ENCODE measurements at regions not wholly inside any gene's neighbourhood (a gene's known extent, or its start where the extent isn't known, plus 50 kb on each side); places are given as distances from the start of the nearest gene placed in this dataset.

DNA sequence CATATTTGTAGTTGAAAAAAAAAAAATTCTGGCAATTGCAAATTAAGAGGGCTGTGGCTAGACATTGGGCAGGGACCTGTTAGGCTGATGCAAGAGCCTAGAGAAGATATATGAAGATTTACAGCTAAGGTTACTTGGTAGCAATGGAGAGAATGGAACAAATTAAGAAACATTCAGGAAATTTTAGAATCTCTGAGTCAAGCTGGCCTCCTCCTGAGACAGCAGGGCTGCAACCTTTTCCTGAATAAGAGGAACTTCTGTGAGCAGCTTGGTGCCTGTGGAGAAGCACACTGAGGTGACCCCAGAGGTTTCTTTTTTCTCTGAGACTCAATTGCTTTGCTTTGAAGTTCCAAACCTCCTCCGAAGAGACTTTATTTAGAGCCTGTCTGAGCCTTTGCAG is 118.6 kb upstream of the LRATD1 start:
- CTCF ChIA-PET, result no interaction called here
- TF ChIP-seq LEF1 (IDR thresholded peaks at IDR 0.05; ENCODE audit: borderline replicate concordance) (no peak), ARNT (IDR thresholded peaks at IDR 0.05) (no peak), BHLHE40 (IDR thresholded peaks at IDR 0.05; ENCODE audit: borderline replicate concordance) (no peak), HDGF (IDR thresholded peaks at IDR 0.05; ENCODE audit: borderline replicate concordance) (no peak), ELF4 (IDR thresholded peaks at IDR 0.05) (no peak), TARDBP (IDR thresholded peaks at IDR 0.05) (no peak), FOXM1 (IDR thresholded peaks at IDR 0.05; ENCODE audit: borderline replicate concordance) (no peak), ZNF384 (IDR thresholded peaks at IDR 0.05) (no peak), CTBP1 (IDR thresholded peaks at IDR 0.05; ENCODE audit: borderline replicate concordance) (no peak), L3MBTL2 (conservative IDR thresholded peaks at IDR 0.05) (no peak), SP1 (IDR thresholded peaks at IDR 0.05) (no peak), NFRKB (IDR thresholded peaks at IDR 0.05) (no peak)
- TF ChIP-seq, protein P1, sequence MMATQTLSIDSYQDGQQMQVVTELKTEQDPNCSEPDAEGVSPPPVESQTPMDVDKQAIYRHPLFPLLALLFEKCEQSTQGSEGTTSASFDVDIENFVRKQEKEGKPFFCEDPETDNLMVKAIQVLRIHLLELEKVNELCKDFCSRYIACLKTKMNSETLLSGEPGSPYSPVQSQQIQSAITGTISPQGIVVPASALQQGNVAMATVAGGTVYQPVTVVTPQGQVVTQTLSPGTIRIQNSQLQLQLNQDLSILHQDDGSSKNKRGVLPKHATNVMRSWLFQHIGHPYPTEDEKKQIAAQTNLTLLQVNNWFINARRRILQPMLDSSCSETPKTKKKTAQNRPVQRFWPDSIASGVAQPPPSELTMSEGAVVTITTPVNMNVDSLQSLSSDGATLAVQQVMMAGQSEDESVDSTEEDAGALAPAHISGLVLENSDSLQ (IDR thresholded peaks at IDR 0.05), result no peak
- DNase-seq (ENCODE audit: extremely low spot score), result no peak

DNA sequence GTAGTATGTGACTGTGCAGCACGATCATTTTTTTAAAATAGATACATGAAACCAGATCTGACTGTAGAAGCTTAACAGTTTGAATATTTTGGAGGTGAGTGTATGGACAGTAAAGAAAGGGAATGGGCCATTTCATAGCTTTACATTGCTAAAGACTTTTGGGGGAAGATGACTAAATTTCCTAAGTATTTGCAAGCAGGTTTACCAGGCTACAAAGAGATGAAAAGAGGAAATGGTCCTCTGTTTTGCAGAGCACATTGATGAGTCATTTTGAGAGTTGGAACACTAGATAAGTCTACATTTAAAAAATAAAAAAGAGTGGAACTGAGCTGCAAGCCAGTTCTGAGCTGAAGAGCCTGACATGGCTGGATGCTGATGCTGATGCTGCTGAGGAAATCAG is 115.7 kb upstream of the LRATD1 start:
- no peak for DNase-seq (ENCODE audit: extremely low spot score)
- TF ChIP-seq NFRKB (IDR thresholded peaks at IDR 0.05) (no peak), TARDBP (IDR thresholded peaks at IDR 0.05) (no peak), LEF1 (IDR thresholded peaks at IDR 0.05; ENCODE audit: borderline replicate concordance) (no peak), SP1 (IDR thresholded peaks at IDR 0.05) (no peak), SUZ12 (IDR thresholded peaks at IDR 0.05) (no peak), L3MBTL2 (conservative IDR thresholded peaks at IDR 0.05) (no peak), ELF4 (IDR thresholded peaks at IDR 0.05) (no peak), FOXA1 (IDR thresholded peaks at IDR 0.05) (no peak), FOXK2 (IDR thresholded peaks at IDR 0.05) (no peak), HDGF (IDR thresholded peaks at IDR 0.05; ENCODE audit: borderline replicate concordance) (no peak), ZNF384 (IDR thresholded peaks at IDR 0.05) (no peak), ARNT (IDR thresholded peaks at IDR 0.05) (no peak), FOXM1 (IDR thresholded peaks at IDR 0.05; ENCODE audit: borderline replicate concordance) (no peak)
- TF ChIP-seq, protein P1 (IDR thresholded peaks at IDR 0.05), result no peak
- ChIA-PET CTCF (no interaction called here), POLR2A (no interaction called here)

More for the DNA sequence above, 118.6 kb upstream of the LRATD1 start:
- POLR2A ChIA-PET, result no interaction called here

DNA sequence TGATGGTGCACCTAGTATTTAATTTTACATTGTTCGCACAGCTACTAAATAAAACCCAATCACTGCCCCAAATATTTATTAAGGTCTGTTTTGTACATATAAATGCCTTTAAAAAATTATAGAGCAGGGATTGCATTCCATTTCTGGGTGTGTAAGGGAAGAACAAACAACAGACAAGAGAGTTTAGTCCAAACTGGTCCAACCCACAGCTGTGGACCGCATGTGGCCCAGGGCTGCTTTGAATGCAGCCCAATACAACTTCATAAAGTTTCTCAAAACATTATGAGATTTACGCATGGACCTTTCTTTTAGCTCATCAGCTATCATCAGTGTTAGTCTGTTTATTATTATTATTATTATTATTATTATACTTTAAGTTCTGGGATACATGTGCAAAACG is 114.8 kb upstream of the LRATD1 start:
- no peak for DNase-seq (ENCODE audit: extremely low spot score)
- CTCF ChIA-PET, result no interaction called here
- POLR2A ChIA-PET, result no interaction called here

DNA sequence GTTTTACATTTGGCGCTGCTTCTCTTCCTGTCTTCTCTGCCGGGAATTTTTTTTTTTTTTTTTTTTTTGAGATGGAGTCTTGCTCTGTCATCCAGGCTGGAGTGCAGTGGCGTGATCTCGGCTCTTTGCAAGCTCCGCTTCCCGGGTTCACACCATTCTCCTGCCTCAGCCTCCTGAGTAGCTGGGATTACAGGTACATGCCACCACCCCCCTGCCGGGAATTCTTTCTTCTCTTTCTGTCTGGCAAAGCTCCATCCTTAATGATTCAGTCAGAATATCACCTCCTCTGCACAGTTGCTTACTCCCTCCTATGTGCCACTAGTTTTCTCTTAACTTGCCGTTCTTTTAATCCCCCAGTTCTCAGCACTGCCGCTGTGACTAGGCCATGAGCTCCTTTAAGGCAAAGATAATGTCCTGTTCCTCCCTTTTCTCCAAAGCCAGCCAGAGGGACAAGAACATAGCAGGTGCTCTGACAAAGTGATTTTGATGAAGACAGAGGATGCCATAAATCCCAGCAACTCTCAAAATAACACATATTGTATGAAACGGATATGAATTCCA is 112.1 kb upstream of the LRATD1 start:
- no peak for DNase-seq (ENCODE audit: extremely low spot score)
- CTCF ChIA-PET, result no interaction called here
- TF ChIP-seq SUZ12 (IDR thresholded peaks at IDR 0.05), result no peak
- TF ChIP-seq CTBP1 (IDR thresholded peaks at IDR 0.05; ENCODE audit: borderline replicate concordance), result no peak
- no peak for TF ChIP-seq ZNF384 (IDR thresholded peaks at IDR 0.05)
- TF ChIP-seq FOXK2 (IDR thresholded peaks at IDR 0.05), result no peak
- TF ChIP-seq FOXA1 (IDR thresholded peaks at IDR 0.05), result no peak
- no peak for TF ChIP-seq HDGF (IDR thresholded peaks at IDR 0.05; ENCODE audit: borderline replicate concordance)
- no peak for TF ChIP-seq ELF4 (IDR thresholded peaks at IDR 0.05)
- no peak for TF ChIP-seq BHLHE40 (IDR thresholded peaks at IDR 0.05; ENCODE audit: borderline replicate concordance)
- TF ChIP-seq LEF1 (IDR thresholded peaks at IDR 0.05; ENCODE audit: borderline replicate concordance), result no peak
- TF ChIP-seq L3MBTL2 (conservative IDR thresholded peaks at IDR 0.05), result no peak
- no peak for TF ChIP-seq FOXM1 (IDR thresholded peaks at IDR 0.05; ENCODE audit: borderline replicate concordance)
- TF ChIP-seq SP1 (IDR thresholded peaks at IDR 0.05), result no peak
- TF ChIP-seq NFRKB (IDR thresholded peaks at IDR 0.05), result no peak
- POLR2A ChIA-PET, result no interaction called here

More for the DNA sequence above, 114.8 kb upstream of the LRATD1 start:
- TF ChIP-seq BHLHE40 (IDR thresholded peaks at IDR 0.05; ENCODE audit: borderline replicate concordance), result no peak
- TF ChIP-seq HDGF (IDR thresholded peaks at IDR 0.05; ENCODE audit: borderline replicate concordance), result no peak
- no peak for TF ChIP-seq CTBP1 (IDR thresholded peaks at IDR 0.05; ENCODE audit: borderline replicate concordance)
- TF ChIP-seq FOXK2 (IDR thresholded peaks at IDR 0.05), result no peak
- no peak for TF ChIP-seq ELF4 (IDR thresholded peaks at IDR 0.05)
- no peak for TF ChIP-seq ZNF384 (IDR thresholded peaks at IDR 0.05)
- TF ChIP-seq TARDBP (IDR thresholded peaks at IDR 0.05), result no peak
- TF ChIP-seq LEF1 (IDR thresholded peaks at IDR 0.05; ENCODE audit: borderline replicate concordance), result no peak
- no peak for TF ChIP-seq ARNT (IDR thresholded peaks at IDR 0.05)
- TF ChIP-seq FOXA1 (IDR thresholded peaks at IDR 0.05), result no peak
- TF ChIP-seq SP1 (IDR thresholded peaks at IDR 0.05), result no peak
- TF ChIP-seq, protein P1 (IDR thresholded peaks at IDR 0.05), result no peak
- no peak for TF ChIP-seq L3MBTL2 (conservative IDR thresholded peaks at IDR 0.05)
- TF ChIP-seq SUZ12 (IDR thresholded peaks at IDR 0.05), result no peak
- TF ChIP-seq NFRKB (IDR thresholded peaks at IDR 0.05), result no peak

DNA sequence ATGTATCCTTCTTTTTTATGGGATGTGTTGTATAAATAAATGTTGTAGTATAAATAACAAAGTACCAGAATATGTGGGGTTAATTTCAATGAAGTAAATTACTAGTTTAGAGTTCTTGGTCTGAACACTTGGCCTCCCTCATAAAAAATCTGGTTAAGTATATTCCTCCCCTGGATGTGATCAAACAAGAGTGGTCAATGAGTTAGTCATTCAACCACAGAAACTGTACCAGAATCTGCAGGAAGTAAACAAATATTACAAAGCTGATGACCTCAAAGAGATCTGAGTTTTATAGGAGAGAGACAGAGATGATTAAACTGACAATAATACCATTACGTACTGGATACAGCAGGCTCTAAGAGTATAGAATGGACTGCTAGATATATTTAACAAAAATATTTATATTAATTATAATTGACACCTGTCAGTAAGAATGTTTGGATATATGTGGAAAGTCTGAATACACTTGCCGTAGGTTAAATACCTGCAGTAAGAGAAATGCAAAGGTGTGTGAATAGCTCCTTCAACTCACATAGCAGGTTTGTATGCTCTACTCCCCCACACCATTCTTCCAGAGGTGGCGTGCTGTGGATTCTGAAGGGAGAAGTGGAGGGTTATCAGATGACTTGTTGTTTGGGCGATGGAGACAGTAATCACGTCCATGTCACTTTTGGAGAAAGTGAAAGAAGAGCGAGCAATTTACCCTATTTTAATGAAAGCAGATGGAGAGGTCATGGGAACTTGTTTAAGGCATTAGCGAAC is 108.3 kb upstream of the LRATD1 start:
- ChIA-PET CTCF (no interaction called here), POLR2A (no interaction called here)
- no peak for DNase-seq (ENCODE audit: extremely low spot score)
- TF ChIP-seq FOXA1 (IDR thresholded peaks at IDR 0.05) (no peak), ZNF384 (IDR thresholded peaks at IDR 0.05) (no peak), SP1 (IDR thresholded peaks at IDR 0.05) (no peak), LEF1 (IDR thresholded peaks at IDR 0.05; ENCODE audit: borderline replicate concordance) (no peak), ELF4 (IDR thresholded peaks at IDR 0.05) (no peak), CTBP1 (IDR thresholded peaks at IDR 0.05; ENCODE audit: borderline replicate concordance) (no peak), FOXM1 (IDR thresholded peaks at IDR 0.05; ENCODE audit: borderline replicate concordance) (no peak), NFRKB (IDR thresholded peaks at IDR 0.05) (no peak), TARDBP (IDR thresholded peaks at IDR 0.05) (no peak), L3MBTL2 (conservative IDR thresholded peaks at IDR 0.05) (no peak), SUZ12 (IDR thresholded peaks at IDR 0.05) (no peak), HDGF (IDR thresholded peaks at IDR 0.05; ENCODE audit: borderline replicate concordance) (no peak), FOXK2 (IDR thresholded peaks at IDR 0.05) (no peak), BHLHE40 (IDR thresholded peaks at IDR 0.05; ENCODE audit: borderline replicate concordance) (no peak)
- TF ChIP-seq, protein P1 (IDR thresholded peaks at IDR 0.05), result no peak

All from HEK293T (cell line).